Smooth muscle cell of the brain vasculature (primary cell): ENCODE measurements at regions not wholly inside any gene's neighbourhood (a gene's known extent, or its start where the extent isn't known, plus 50 kb on each side); places are given as distances from the start of the nearest gene placed in this dataset.

Experiments used
- DNase-seq: peaks from one replicate; pipeline ENCODE4 v3.0.0-alpha.2; 2012; ENCODE audit warnings: low read depth, low spot score

- no peak for DNase-seq
Measured at GRCh38 chr6:14431385-14432330, 314.1 kb downstream of the CD83 start.

- DNase-seq = no peak
Measured at GRCh38 chr6:14434916-14435690, 317.5 kb downstream of the CD83 start.

- no peak for DNase-seq
Measured at GRCh38 chr6:14436592-14437132, 319.1 kb downstream of the CD83 start.

- DNase-seq = no peak
Measured at GRCh38 chr6:14439419-14439818, 321.8 kb downstream of the CD83 start.

GRCh38 chr6:14440215-14440910, 322.8 kb downstream of the CD83 start:
- DNase-seq = no peak

GRCh38 chr6:14440940-14441781, 323.6 kb downstream of the CD83 start:
- no peak for DNase-seq

GRCh38 chr6:14442242-14442641, 324.7 kb downstream of the CD83 start:
- DNase-seq = no peak

GRCh38 chr6:14443629-14444268, 326.2 kb downstream of the CD83 start:
- no peak for DNase-seq

- DNase-seq = no peak
Measured at GRCh38 chr6:14444295-14444972, 326.9 kb downstream of the CD83 start.

- DNase-seq = no peak
Measured at GRCh38 chr6:14447240-14447639, 329.7 kb downstream of the CD83 start.

- DNase-seq = no peak
Measured at GRCh38 chr6:14448246-14448645, 330.7 kb downstream of the CD83 start.

GRCh38 chr6:14450133-14450504, 332.5 kb downstream of the CD83 start:
- DNase-seq = no peak

- no peak for DNase-seq
Measured at GRCh38 chr6:14450578-14450977, 333.0 kb downstream of the CD83 start.

GRCh38 chr6:14451594-14452374, 334.2 kb downstream of the CD83 start:
- no peak for DNase-seq

GRCh38 chr6:14452567-14453527, 335.3 kb downstream of the CD83 start:
- DNase-seq = no peak

GRCh38 chr6:14453712-14454472, 336.3 kb downstream of the CD83 start:
- no peak for DNase-seq

- no peak for DNase-seq
Measured at GRCh38 chr6:14454473-14454775, 336.9 kb downstream of the CD83 start.
